Smooth muscle cell (in vitro differentiated cells): ENCODE measurements at regions not wholly inside any gene's neighbourhood (a gene's known extent, or its start where the extent isn't known, plus 50 kb on each side); places are given as distances from the start of the nearest gene placed in this dataset.

Source experiments
- DNase-seq: peaks from one replicate; lab custom pipeline; 2025; ENCODE audit not compliant: unreplicated experiment; lab: John Stamatoyannopoulos, UW
- H2AFZ ChIP-seq: fragments of 200-600 bp; sonication (generic); 2 replicates; pipeline ENCODE4 v1.6.0; 2016; ENCODE audit warnings: antibody characterized with exemption, low read depth, mild to moderate bottlenecking
- H3F3A ChIP-seq: fragments of 200-600 bp; sonication (generic); 2 replicates; pipeline ENCODE4 v1.6.0; 2017; ENCODE audit warnings: antibody characterized with exemption, low read depth
- H3K27ac ChIP-seq: fragments of 200-600 bp; sonication (generic); 2 replicates; pipeline ENCODE4 v1.5.1; 2016; ENCODE audit warnings: low read depth, mild to moderate bottlenecking
- H3K27me3 ChIP-seq: fragments of 200-600 bp; sonication (generic); 2 replicates; pipeline ENCODE4 v1.6.1; 2016; ENCODE audit warnings: low read depth, mild to moderate bottlenecking
- H3K36me3 ChIP-seq: fragments of 200-600 bp; sonication (generic); 2 replicates; pipeline ENCODE4 v1.5.1; 2016; ENCODE audit warnings: low read depth
- H3K4me1 ChIP-seq: fragments of 200-600 bp; sonication (generic); 2 replicates; pipeline ENCODE4 v1.5.1; 2016; ENCODE audit warnings: low read depth
- H3K4me2 ChIP-seq: fragments of 200-600 bp; sonication (generic); 2 replicates; pipeline ENCODE4 v1.6.0; 2016; ENCODE audit warnings: mild to moderate bottlenecking
- H3K4me3 ChIP-seq: fragments of 200-600 bp; sonication (generic); 2 replicates; pipeline ENCODE4 v1.5.1; 2016; ENCODE audit warnings: mild to moderate bottlenecking
- H3K79me2 ChIP-seq: fragments of 200-600 bp; sonication (generic); 2 replicates; pipeline ENCODE4 v1.6.0; 2016; ENCODE audit warnings: low read depth, mild to moderate bottlenecking
- H3K9ac ChIP-seq: fragments of 200-600 bp; sonication (generic); 2 replicates; pipeline ENCODE4 v1.6.0; 2016; ENCODE audit warnings: low read depth
- H3K9me3 ChIP-seq: fragments of 200-600 bp; sonication (generic); replicated peaks from 2 replicates; pipeline ENCODE4 v1.5.1; 2016; ENCODE audit warnings: low read depth
- H4K20me1 ChIP-seq: fragments of 200-600 bp; sonication (generic); 2 replicates; pipeline ENCODE4 v1.6.0; 2016; ENCODE audit warnings: low read depth
- WGBS: methylation state at CpG from one replicate; pipeline ENCODE4 v1.1.7; 2016; ENCODE audit warnings: low lambda C conversion rate; 5-methylcytosine and 5-hydroxymethylcytosine counted together
- TF ChIP-seq, protein P1 (sequence below): fragments of 200-600 bp; sonication (generic); IDR thresholded peaks from 2 replicates; pipeline ENCODE4 v1.5.1; 2017; ENCODE audit warnings: borderline replicate concordance, mild to moderate bottlenecking, antibody characterized with exemption; ENCODE audit not compliant: insufficient read depth, poor library complexity, severe bottlenecking

DNA sequence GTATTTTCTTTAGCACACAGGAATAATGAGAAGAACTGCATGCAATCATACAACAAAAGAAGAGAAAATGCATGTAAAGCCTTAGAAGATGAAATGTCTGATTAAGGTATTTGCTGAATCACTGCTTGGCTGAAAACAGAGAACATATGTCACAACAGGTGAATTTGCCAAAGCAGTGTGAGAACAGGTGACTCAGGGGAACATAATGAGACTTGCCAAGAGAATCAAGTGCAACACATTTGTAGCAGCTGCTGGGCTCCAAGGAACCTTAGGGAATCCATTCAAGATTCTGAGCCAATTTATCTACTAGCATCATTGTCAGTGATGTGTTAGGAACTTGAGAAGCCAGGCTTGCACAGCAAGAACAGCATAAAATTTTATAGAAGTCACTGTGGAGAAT lies 273.1 kb downstream of the PCDH20 start:
- no peaks in the 10 kb centered on the region for H3F3A ChIP-seq
- H3K9me3 ChIP-seq, result no peaks in the 10 kb centered on the region
- no peaks in the 10 kb centered on the region for H3K4me1 ChIP-seq
- H3K9ac ChIP-seq, result no peak overlapping the region
- H3K4me2 ChIP-seq, result no peak overlapping the region
- TF ChIP-seq, protein P1, sequence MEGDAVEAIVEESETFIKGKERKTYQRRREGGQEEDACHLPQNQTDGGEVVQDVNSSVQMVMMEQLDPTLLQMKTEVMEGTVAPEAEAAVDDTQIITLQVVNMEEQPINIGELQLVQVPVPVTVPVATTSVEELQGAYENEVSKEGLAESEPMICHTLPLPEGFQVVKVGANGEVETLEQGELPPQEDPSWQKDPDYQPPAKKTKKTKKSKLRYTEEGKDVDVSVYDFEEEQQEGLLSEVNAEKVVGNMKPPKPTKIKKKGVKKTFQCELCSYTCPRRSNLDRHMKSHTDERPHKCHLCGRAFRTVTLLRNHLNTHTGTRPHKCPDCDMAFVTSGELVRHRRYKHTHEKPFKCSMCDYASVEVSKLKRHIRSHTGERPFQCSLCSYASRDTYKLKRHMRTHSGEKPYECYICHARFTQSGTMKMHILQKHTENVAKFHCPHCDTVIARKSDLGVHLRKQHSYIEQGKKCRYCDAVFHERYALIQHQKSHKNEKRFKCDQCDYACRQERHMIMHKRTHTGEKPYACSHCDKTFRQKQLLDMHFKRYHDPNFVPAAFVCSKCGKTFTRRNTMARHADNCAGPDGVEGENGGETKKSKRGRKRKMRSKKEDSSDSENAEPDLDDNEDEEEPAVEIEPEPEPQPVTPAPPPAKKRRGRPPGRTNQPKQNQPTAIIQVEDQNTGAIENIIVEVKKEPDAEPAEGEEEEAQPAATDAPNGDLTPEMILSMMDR, result no peak
- no peaks in the 10 kb centered on the region for H4K20me1 ChIP-seq
- DNase-seq, result no peak
- no peak overlapping the region for H2AFZ ChIP-seq
- no peak overlapping the region for H3K4me3 ChIP-seq
- no peaks in the 10 kb centered on the region for H3K36me3 ChIP-seq
- no peak overlapping the region for H3K27ac ChIP-seq
- no peaks in the 10 kb centered on the region for H3K79me2 ChIP-seq
- peaks cover 16% of the 10 kb centered on the region for H3K27me3 ChIP-seq

DNA sequence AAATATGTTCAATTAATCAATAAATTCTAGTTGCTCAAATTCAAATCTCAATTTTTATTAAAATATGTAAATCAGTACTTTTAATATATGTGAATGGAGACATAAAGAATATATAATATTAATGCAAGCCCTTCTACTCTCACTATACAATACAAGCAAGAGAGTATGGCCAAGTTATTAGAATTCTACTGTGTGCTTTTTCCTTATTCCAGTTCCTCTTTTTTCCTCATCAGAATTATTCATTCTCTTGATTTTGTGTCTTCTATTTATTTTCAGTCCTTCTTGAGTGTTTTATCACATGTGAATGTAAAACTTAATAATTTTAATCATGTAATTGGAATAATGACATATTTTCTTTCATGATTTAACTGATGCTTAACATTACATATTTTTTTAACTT lies 276.8 kb downstream of the PCDH20 start:
- no peak overlapping the region for H2AFZ ChIP-seq
- no peaks in the 10 kb centered on the region for H3K79me2 ChIP-seq
- no peak for DNase-seq
- TF ChIP-seq, protein P1, result no peak
- no peak overlapping the region for H3K27ac ChIP-seq
- H3K27me3 ChIP-seq, result peaks cover 9% of the 10 kb centered on the region
- H4K20me1 ChIP-seq, result no peaks in the 10 kb centered on the region
- no peak overlapping the region for H3K4me3 ChIP-seq
- no peaks in the 10 kb centered on the region for H3K36me3 ChIP-seq
- no peak overlapping the region for H3K9ac ChIP-seq
- H3K4me1 ChIP-seq, result no peaks in the 10 kb centered on the region
- H3K4me2 ChIP-seq, result no peak overlapping the region
- H3K9me3 ChIP-seq, result no peaks in the 10 kb centered on the region
- H3F3A ChIP-seq, result no peaks in the 10 kb centered on the region

DNA sequence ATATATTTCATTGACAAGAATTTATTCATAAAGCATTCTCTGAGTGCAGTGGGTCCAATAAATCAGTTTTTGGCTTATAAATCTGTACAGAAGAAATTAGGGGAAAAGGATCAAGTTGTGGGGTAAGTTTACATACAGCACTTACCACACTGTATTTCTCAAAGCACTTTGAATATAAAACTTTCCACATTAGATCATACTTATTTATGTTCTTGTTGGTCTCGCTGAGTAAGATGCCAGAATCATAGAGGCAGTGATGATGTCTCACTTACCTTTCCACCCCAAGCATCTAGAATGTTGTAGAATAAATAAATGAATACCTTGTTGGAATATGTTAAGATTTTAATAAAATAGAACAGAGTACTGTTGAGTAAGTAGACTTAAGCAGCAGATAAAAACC lies 279.1 kb downstream of the PCDH20 start:
- Histone ChIP-seq H3K4me1 (no peaks in the 10 kb centered on the region), H3K9me3 (no peaks in the 10 kb centered on the region), H3K27me3 (peaks cover 3% of the 10 kb centered on the region), H4K20me1 (no peaks in the 10 kb centered on the region), H3K4me3 (no peak overlapping the region), H2AFZ (no peak overlapping the region), H3K79me2 (no peaks in the 10 kb centered on the region), H3K36me3 (no peaks in the 10 kb centered on the region), H3K9ac (no peak overlapping the region), H3K4me2 (no peak overlapping the region), H3K27ac (no peak overlapping the region), H3F3A (no peaks in the 10 kb centered on the region)
- DNase-seq, result no peak
- TF ChIP-seq, protein P1, result no peak
- WGBS, result 91% methylated on average over 1 of the region's 1 CpG

DNA sequence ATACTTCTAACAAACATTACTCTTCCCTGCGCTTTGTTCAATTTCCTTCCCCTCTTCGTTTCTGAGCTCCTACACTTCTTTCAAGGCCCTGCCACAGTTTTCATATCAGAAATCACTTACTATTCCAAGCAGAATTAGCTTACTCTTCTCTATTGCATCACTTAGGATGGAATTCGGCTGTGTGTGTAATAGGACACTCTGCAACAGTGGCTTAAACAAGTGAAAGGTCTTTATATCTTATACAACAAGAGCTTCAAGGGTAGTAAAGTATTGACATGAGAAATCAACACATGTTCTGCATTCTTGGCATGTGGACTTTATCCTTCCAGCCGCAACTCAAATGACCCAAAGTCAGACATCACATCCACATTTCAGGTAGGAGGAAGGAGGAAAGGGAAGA lies 279.6 kb downstream of the PCDH20 start:
- WGBS, result 88% methylated on average over 4 of the region's 4 CpGs
- Histone ChIP-seq H3K4me1 (no peaks in the 10 kb centered on the region), H4K20me1 (no peaks in the 10 kb centered on the region), H2AFZ (no peak overlapping the region), H3K4me2 (no peak overlapping the region), H3K9ac (no peak overlapping the region), H3K36me3 (no peaks in the 10 kb centered on the region), H3F3A (no peaks in the 10 kb centered on the region), H3K27me3 (peaks cover 2% of the 10 kb centered on the region), H3K27ac (no peak overlapping the region), H3K4me3 (no peak overlapping the region), H3K79me2 (no peaks in the 10 kb centered on the region), H3K9me3 (no peaks in the 10 kb centered on the region)
- no peak for DNase-seq
- TF ChIP-seq, protein P1, result no peak
